HCT116 (cell line): ENCODE measurements at regions not wholly inside any gene's neighbourhood (a gene's known extent, or its start where the extent isn't known, plus 50 kb on each side); places are given as distances from the start of the nearest gene placed in this dataset.

Experiments
- ATAC-seq: fragments of 200-7000 bp; cut with Tn5 transposase; 2 replicates; pipeline ENCODE4 v1.9.1; 2020; ENCODE audit warnings: mild to moderate bottlenecking, moderate library complexity
- BruUV-seq: library from RNA; stranded (reverse); fragments of 400-500 nt; replicated peaks from 2 replicates; lab custom pipeline; 2021; lab: Mats Ljungman, UMichigan
- CTCF ChIA-PET: fragments of 300-600 bp; sonication (Branson Sonifier 250); formaldehyde crosslinking; loops from one replicate; lab custom pipeline; 2021; ENCODE audit warnings: antibody characterized with exemption; lab: Charles Lee
- POLR2A ChIA-PET: fragments of 300-600, 350-600 bp; sonication (Branson Sonifier 250); formaldehyde crosslinking; loops from one replicate; lab custom pipeline; 2021; ENCODE audit warnings: antibody characterized with exemption; lab: Charles Lee
- RAD21 ChIA-PET, 2 experiments: fragments of 300-600 bp; sonication (Branson Sonifier 250); formaldehyde crosslinking; loops; one replicate each; lab custom pipeline; 2023; ENCODE audit warnings: low total read pairs in 2 of 2; ENCODE audit not compliant: uncharacterized antibody in 2 of 2, unreplicated experiment in 2 of 2, low non-redundant PET in 1 of 2; lab: Charles Lee
- DNase-seq: peaks from one replicate; pipeline ENCODE4 v3.0.0-alpha.2; 2010; ENCODE audit warnings: low read depth, low spot score
- H2AFZ ChIP-seq: fragments of 200-600 bp; shearing (Covaris generic), sonication (generic); 2 replicates; pipeline ENCODE4 v1.6.1; 2017; ENCODE audit warnings: low read depth, mixed run types, mixed read lengths, antibody characterized with exemption, low read length; ENCODE audit not compliant: poor library complexity, severe bottlenecking
- H3K27ac ChIP-seq: 2 replicates; pipeline ENCODE4 v1.5.1; 2012; ENCODE audit warnings: low read depth, low read length
- H3K27me3 ChIP-seq: fragments of 200-600 bp; sonication (generic); 2 replicates; pipeline ENCODE4 v1.6.1; 2016; ENCODE audit warnings: mixed run types, low read length, mixed read lengths; ENCODE audit not compliant: insufficient read depth
- H3K36me3 ChIP-seq, 2 experiments: fragments of 200-500 bp in 1 of 2; fragments of 200-600 bp in 1 of 2; sonication (Bioruptor generic) in 1 of 2; sonication (generic) in 1 of 2; 2 replicates each; pipeline versions ENCODE4 v1.5.1 to v1.6.1; 2014 to 2016; ENCODE audit warnings: low read length in 2 of 2, inconsistent platforms in 1 of 2, mixed read lengths in 1 of 2, mixed run types in 1 of 2; ENCODE audit not compliant: insufficient read depth in 2 of 2, control insufficient read depth in 1 of 2
- H3K4me1 ChIP-seq, 2 experiments: fragments of 200-600 bp in 1 of 2; sonication (generic) in 1 of 2; 2 replicates each; pipeline versions ENCODE4 v1.5.1 to v1.6.1; 2012 to 2017; ENCODE audit warnings: low read length in 2 of 2, inconsistent platforms in 1 of 2, mild to moderate bottlenecking in 1 of 2, mixed read lengths in 1 of 2, mixed run types in 1 of 2, moderate library complexity in 1 of 2; ENCODE audit not compliant: insufficient read depth in 2 of 2, control insufficient read depth in 1 of 2
- H3K4me2 ChIP-seq: fragments of 200-600 bp; sonication (generic); 2 replicates; pipeline ENCODE4 v1.6.1; 2017; ENCODE audit warnings: mixed run types, low read length, mixed read lengths
- H3K4me3 ChIP-seq, 2 experiments: fragments of 200-600 bp in 1 of 2; sonication (generic) in 1 of 2; replicated peaks in 1 of 2; 2 replicates each; pipeline ENCODE4 v1.5.1; 2011 to 2016; ENCODE audit warnings: low read length in 2 of 2, control low read depth in 1 of 2, low read depth in 1 of 2, mild to moderate bottlenecking in 1 of 2, mixed read lengths in 1 of 2, mixed run types in 1 of 2
- H3K79me2 ChIP-seq: fragments of 200-600 bp; sonication (generic); 2 replicates; pipeline ENCODE4 v1.6.1; 2017; ENCODE audit warnings: mild to moderate bottlenecking, mixed run types, low read length, moderate library complexity, mixed read lengths; ENCODE audit not compliant: insufficient read depth
- H3K9ac ChIP-seq: fragments of 200-600 bp; sonication (generic); 2 replicates; pipeline ENCODE4 v1.6.1; 2016; ENCODE audit warnings: low read length, mixed read lengths
- H3K9me2 ChIP-seq: fragments of 200-600 bp; sonication (generic), shearing (Covaris generic); 2 replicates; pipeline ENCODE4 v1.6.1; 2017; ENCODE audit warnings: mixed run types, mild to moderate bottlenecking, moderate library complexity; ENCODE audit not compliant: insufficient read depth
- H3K9me3 ChIP-seq, 2 experiments: fragments of 200-500 bp in 1 of 2; fragments of 200-600 bp in 1 of 2; sonication (Bioruptor generic) in 1 of 2; sonication (generic) in 1 of 2; 2 replicates each; pipeline ENCODE4 v1.6.1; 2014 to 2017; ENCODE audit warnings: low read length in 2 of 2, mixed read lengths in 2 of 2, inconsistent platforms in 1 of 2, low read depth in 1 of 2, mild to moderate bottlenecking in 1 of 2, mixed run types in 1 of 2, moderate library complexity in 1 of 2; ENCODE audit not compliant: control insufficient read depth in 1 of 2, insufficient read depth in 1 of 2
- H4K20me1 ChIP-seq: fragments of 200-600 bp; sonication (generic), shearing (Covaris generic); 2 replicates; pipeline ENCODE4 v1.6.1; 2017; ENCODE audit warnings: mixed run types, mild to moderate bottlenecking, moderate library complexity; ENCODE audit not compliant: insufficient read depth
- CEBPB ChIP-seq: IDR thresholded peaks from 2 replicates; pipeline ENCODE4 v1.6.1; 2012; ENCODE audit warnings: low read depth
- EZH2 ChIP-seq: fragments of 200-600 bp; sonication (generic); IDR thresholded peaks from 2 replicates; pipeline ENCODE4 v1.6.1; 2017; ENCODE audit warnings: antibody characterized with exemption, mixed run types
- JUND ChIP-seq: IDR thresholded peaks from 2 replicates; pipeline ENCODE4 v1.6.1; 2012
- SIN3A ChIP-seq: IDR thresholded peaks from 2 replicates; pipeline ENCODE4 v1.6.1; 2012; ENCODE audit warnings: low read depth
- SP1 ChIP-seq: IDR thresholded peaks from 2 replicates; pipeline ENCODE4 v1.6.1; 2012; ENCODE audit warnings: low read depth
- TCF7L2 ChIP-seq: IDR thresholded peaks from 2 replicates; pipeline ENCODE4 v1.7.0; 2011; ENCODE audit warnings: borderline replicate concordance, inconsistent platforms; ENCODE audit not compliant: insufficient read depth, insufficient read length; ENCODE audit errors: extremely low read depth
- ZFX ChIP-seq: fragments of 450-650 bp; IDR thresholded peaks from 2 replicates; pipeline ENCODE4 v1.6.1; 2017
- ZNF274 ChIP-seq: fragments of 200-500 bp; sonication (Bioruptor generic); IDR thresholded peaks from 2 replicates; pipeline ENCODE4 v1.6.1; 2014; ENCODE audit warnings: mild to moderate bottlenecking, low read depth, low read length, inconsistent platforms
- intact Hi-C: fragments of 100-400 bp; cut with micrococcal nuclease; formaldehyde crosslinking; loops from 2 replicates; pipeline ENCODE4 v1.10.0; 2022
- TF ChIP-seq, protein P1 (sequence below), 3 experiments: fragments of 200-600 bp in 1 of 3; sonication (generic) in 1 of 3; IDR thresholded peaks in 2 of 3; conservative IDR thresholded peaks in 1 of 3; 2 replicates each; pipeline ENCODE4 v1.5.1; 2012 to 2017; ENCODE audit warnings: low read depth in 2 of 3, low read length in 2 of 3, antibody characterized with exemption in 1 of 3, borderline replicate concordance in 1 of 3, control low read depth in 1 of 3, mild to moderate bottlenecking in 1 of 3, mixed read lengths in 1 of 3, mixed run types in 1 of 3, moderate library complexity in 1 of 3; ENCODE audit not compliant: insufficient read depth in 1 of 3
- TF ChIP-seq, protein P2 (sequence below): IDR thresholded peaks from 2 replicates; pipeline ENCODE4 v1.6.1; 2011; ENCODE audit warnings: mild to moderate bottlenecking, low read length, moderate library complexity; ENCODE audit not compliant: insufficient replicate concordance; ENCODE audit errors: extremely low read depth
- TF ChIP-seq, protein P3 (sequence below): IDR thresholded peaks from 2 replicates; pipeline ENCODE4 v1.6.1; 2012
- TF ChIP-seq, protein P4 (sequence below): IDR thresholded peaks from 2 replicates; pipeline ENCODE4 v1.6.1; 2012

DNA sequence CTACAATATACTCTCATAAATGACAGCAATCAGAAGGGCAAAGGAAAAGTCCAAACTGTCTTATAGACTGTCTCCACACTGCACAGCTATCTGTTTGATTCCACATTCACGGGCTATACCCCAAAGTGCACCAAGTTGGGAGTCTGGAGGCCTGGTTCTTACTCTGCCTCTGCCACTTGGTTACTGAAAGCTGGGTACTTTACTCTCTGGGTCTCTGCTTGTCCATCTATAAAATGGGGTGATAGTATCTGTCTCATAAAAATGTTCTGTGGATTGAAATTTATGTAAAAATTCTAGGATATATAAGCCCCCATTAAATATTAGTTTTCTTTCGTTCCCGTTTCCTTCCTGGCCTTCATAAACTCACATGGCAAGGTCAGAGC lies 86.5 kb downstream of the CD164 start:
- Histone ChIP-seq H3K27me3 (no peaks in the 10 kb centered on the region), H3K36me3 (no peaks in the 10 kb centered on the region), H3K27ac (no peak overlapping the region), H3K4me2 (no peak overlapping the region), H2AFZ (peak overlapping the region; percentile 3), H3K9me2 (no peaks in the 10 kb centered on the region), H4K20me1 (no peaks in the 10 kb centered on the region), H3K9me3 (no peaks in the 10 kb centered on the region), H3K4me3 (no peak overlapping the region), H3K9ac (no peak overlapping the region), H3K79me2 (no peaks in the 10 kb centered on the region), H3K4me1 (peaks cover 14 to 34% of the 10 kb centered on the region in 2 experiments; a peak in 3 of 4 replicates)
- RAD21 ChIA-PET = no interaction called here
- no peak for TF ChIP-seq TCF7L2
- TF ChIP-seq EZH2 = no peak
- TF ChIP-seq ZFX = no peak
- TF ChIP-seq, protein P1, sequence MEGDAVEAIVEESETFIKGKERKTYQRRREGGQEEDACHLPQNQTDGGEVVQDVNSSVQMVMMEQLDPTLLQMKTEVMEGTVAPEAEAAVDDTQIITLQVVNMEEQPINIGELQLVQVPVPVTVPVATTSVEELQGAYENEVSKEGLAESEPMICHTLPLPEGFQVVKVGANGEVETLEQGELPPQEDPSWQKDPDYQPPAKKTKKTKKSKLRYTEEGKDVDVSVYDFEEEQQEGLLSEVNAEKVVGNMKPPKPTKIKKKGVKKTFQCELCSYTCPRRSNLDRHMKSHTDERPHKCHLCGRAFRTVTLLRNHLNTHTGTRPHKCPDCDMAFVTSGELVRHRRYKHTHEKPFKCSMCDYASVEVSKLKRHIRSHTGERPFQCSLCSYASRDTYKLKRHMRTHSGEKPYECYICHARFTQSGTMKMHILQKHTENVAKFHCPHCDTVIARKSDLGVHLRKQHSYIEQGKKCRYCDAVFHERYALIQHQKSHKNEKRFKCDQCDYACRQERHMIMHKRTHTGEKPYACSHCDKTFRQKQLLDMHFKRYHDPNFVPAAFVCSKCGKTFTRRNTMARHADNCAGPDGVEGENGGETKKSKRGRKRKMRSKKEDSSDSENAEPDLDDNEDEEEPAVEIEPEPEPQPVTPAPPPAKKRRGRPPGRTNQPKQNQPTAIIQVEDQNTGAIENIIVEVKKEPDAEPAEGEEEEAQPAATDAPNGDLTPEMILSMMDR (IDR thresholded peaks at IDR 0.05 in 2 of 3, conservative IDR thresholded peaks at IDR 0.05 in 1 of 3; ENCODE audit: borderline replicate concordance in 1 of 3, insufficient read depth in 1 of 3, low read depth in 2 of 3, low read length in 2 of 3) = no peak
- BruUV-seq = no TSS peak
- CTCF ChIA-PET = no interaction called here
- intact Hi-C loops = no loop called here
- DNase-seq (no peak), ATAC-seq (no peak)
- POLR2A ChIA-PET = no interaction called here

DNA sequence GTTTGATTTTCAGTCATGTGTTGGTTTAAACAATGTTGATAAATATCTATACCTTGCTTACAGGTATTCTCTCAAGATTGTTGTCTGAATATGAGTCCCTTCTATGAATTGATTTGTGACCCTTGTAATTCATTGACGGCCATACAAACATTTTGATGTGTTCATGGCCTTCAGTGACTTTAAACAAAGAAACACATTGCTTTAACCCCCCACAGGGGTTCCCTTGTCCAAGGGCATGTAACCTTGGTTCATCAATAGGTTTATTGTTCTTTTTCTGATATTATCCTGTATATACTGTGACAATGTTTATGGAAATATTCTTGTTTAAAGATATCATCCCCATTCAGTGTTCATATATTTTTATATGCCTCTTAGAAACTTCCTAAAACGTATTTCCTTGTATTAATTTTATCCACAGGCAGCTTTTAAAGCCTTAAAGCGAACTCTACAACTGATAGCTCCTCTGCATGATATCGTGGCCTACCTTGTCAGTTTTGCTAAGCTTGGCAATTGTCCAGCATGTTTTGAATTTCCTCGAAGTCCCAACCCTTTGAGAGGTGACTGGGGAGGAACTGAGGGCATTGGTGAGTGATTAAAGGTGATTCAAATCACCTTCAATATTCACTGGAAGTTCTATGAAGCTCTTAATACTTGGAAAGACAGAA lies 87.0 kb downstream of the CD164 start:
- no peaks in the 10 kb centered on the region for H3K27me3 ChIP-seq
- H3K4me1 ChIP-seq = peaks cover 14 to 34% of the 10 kb centered on the region in 2 experiments; a peak in 3 of 4 replicates
- ChIA-PET CTCF (no interaction called here), POLR2A (no interaction called here), RAD21 (no interaction called here)
- no peaks in the 10 kb centered on the region for H3K36me3 ChIP-seq
- DNase-seq (no peak), ATAC-seq (no peak)
- H3K79me2 ChIP-seq = no peaks in the 10 kb centered on the region
- no peaks in the 10 kb centered on the region for H3K9me2 ChIP-seq
- H2AFZ ChIP-seq = peak overlapping the region; percentile 3
- H3K27ac ChIP-seq = no peak overlapping the region
- no peak overlapping the region for H3K4me3 ChIP-seq
- H4K20me1 ChIP-seq = no peaks in the 10 kb centered on the region
- H3K4me2 ChIP-seq = no peak overlapping the region
- intact Hi-C loops = no loop called here
- no peaks in the 10 kb centered on the region for H3K9me3 ChIP-seq
- no peak overlapping the region for H3K9ac ChIP-seq
- BruUV-seq = no TSS peak
- TF ChIP-seq CEBPB = no peak; the same call in 1 of the 2 replicates
- TF ChIP-seq SP1 = no peak
- no peak for TF ChIP-seq SIN3A
- no peak for TF ChIP-seq ZNF274
- TF ChIP-seq, protein P1 (IDR thresholded peaks at IDR 0.05 in 2 of 3, conservative IDR thresholded peaks at IDR 0.05 in 1 of 3; ENCODE audit: borderline replicate concordance in 1 of 3, insufficient read depth in 1 of 3, low read depth in 2 of 3, low read length in 2 of 3) = no peak
- no peak for TF ChIP-seq TCF7L2
- TF ChIP-seq, protein P2, sequence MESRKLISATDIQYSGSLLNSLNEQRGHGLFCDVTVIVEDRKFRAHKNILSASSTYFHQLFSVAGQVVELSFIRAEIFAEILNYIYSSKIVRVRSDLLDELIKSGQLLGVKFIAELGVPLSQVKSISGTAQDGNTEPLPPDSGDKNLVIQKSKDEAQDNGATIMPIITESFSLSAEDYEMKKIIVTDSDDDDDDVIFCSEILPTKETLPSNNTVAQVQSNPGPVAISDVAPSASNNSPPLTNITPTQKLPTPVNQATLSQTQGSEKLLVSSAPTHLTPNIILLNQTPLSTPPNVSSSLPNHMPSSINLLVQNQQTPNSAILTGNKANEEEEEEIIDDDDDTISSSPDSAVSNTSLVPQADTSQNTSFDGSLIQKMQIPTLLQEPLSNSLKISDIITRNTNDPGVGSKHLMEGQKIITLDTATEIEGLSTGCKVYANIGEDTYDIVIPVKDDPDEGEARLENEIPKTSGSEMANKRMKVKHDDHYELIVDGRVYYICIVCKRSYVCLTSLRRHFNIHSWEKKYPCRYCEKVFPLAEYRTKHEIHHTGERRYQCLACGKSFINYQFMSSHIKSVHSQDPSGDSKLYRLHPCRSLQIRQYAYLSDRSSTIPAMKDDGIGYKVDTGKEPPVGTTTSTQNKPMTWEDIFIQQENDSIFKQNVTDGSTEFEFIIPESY = no peak
- TF ChIP-seq, protein P3, sequence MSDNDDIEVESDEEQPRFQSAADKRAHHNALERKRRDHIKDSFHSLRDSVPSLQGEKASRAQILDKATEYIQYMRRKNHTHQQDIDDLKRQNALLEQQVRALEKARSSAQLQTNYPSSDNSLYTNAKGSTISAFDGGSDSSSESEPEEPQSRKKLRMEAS = no peak
- TF ChIP-seq, protein P4, sequence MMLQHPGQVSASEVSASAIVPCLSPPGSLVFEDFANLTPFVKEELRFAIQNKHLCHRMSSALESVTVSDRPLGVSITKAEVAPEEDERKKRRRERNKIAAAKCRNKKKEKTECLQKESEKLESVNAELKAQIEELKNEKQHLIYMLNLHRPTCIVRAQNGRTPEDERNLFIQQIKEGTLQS = no peak
- no peak for TF ChIP-seq JUND
